ENCODE measurements at regions not wholly inside any gene's neighbourhood (a gene's known extent, or its start where the extent isn't known, plus 50 kb on each side); places are given as distances from the start of the nearest gene placed in this dataset.

- TF ChIP-seq CTCF (IDR thresholded peaks at IDR 0.05) (no peak), POLR2A (IDR thresholded peaks at IDR 0.05) (no peak), POLR2AphosphoS5 (IDR thresholded peaks at IDR 0.05; ENCODE audit: insufficient read depth in 1 of 2, low read depth in 1 of 2) (no peak)
Measured at GRCh38 chr3:74124782-74125181, 489.7 kb downstream of the CNTN3 start.

Measured in vagina (tissue), 2 donors.